HS-5 (cell line): ENCODE measurements at regions not wholly inside any gene's neighbourhood (a gene's known extent, or its start where the extent isn't known, plus 50 kb on each side); places are given as distances from the start of the nearest gene placed in this dataset.

ENCODE experiments used
- DNase-seq: peaks from one replicate; pipeline ENCODE4 v3.0.0-alpha.2; 2012; ENCODE audit warnings: low read depth

DNA sequence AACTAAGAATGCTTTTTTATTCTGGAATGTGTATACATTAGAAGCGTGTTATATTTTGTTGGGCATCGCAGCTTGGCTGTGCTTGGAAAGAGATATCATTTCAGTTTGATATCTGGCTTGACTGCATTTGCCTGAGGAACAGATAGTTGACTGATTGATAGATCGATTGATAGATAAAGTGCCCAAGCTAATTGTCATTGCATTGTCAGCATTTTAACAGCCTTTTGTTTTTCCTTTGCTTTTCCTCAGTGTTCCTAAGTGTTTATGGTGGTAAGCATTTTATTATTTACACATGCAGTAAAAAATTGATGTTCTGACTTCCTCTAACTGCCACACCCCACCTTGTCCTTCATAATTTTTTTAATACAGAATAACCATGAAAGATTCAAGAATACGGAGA is 180.9 kb upstream of the GRIK2 start:
- no peak for DNase-seq

DNA sequence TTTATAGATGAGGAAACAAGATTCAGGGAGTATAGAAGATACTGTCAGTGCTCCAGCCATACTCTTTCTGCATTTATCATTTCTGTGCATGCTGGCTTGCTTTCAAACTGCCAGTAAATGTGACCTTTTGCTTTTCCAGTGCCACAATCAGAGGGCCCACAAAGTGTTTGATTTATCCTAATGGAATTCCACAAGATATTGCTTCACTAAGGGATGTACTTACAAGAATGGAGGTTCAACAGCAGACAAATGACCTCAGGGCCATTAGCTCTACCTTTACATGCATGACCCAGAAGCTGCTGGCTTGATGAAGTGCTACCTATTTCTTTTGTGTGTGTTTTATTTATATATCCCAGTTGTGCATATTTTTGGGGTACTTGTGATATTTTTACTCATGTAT is 171.5 kb upstream of the GRIK2 start:
- DNase-seq = no peak

DNA sequence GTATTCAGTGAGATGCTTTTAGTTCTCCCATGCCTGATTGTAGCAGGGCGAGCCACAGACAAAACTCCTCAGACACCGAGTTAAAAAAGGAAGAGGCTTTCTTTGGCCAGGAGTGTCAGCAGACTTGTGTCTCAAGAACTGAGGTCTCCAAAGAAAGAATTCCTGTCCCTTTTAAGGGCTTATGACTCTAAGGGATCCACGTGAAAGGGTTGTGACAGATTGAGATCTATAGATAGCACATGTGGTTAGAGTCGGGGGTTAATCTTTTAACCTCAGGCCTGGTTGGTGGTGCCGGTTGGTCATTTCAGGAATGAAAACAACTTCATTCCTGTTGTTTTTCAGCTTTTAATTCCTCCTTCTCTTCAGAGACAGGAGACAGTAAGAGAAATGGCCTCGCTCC is 168.8 kb upstream of the GRIK2 start:
- DNase-seq = no peak

DNA sequence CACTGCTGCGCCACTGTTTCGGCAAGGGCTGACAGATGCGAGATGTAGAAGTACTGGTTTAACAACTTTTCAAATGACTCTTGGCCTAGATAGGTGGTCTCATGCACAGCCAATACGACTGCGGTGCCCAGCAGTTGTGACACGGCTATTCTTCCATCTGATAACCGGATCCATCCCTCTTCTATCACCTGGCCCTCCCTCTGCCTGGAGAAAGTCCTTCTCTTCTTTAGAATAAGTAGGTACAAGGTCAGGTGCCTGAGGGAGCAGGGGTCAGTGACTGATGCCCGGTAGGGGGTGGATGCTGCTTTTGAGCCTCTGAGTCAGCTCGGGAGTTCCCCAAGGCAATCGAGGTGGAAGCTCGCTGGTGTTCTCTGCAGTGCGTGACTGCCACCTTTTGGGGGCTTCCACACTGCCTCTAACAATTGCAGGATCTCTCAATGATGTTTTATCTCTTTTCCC is 166.8 kb upstream of the GRIK2 start:
- DNase-seq = peak; percentile 13

DNA sequence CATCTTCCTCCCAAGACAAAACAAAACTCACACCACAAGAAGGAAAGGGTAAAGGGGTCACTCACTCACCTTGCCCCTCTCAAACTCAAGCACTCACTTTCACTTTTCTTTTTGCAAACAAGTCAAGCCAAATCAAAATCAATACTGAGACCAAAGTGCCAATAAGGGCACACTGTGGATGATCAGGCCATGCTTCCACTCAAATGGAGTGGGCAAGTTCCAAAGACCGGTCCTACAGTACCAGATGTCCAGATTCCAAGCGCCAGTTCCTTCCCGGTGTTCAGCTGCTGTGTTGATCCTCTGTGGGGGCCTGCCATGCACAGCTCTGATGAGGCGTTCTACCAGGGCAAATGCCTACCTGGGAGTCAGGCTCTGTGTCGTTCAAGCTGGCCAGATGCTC is 162.6 kb upstream of the GRIK2 start:
- no peak for DNase-seq

DNA sequence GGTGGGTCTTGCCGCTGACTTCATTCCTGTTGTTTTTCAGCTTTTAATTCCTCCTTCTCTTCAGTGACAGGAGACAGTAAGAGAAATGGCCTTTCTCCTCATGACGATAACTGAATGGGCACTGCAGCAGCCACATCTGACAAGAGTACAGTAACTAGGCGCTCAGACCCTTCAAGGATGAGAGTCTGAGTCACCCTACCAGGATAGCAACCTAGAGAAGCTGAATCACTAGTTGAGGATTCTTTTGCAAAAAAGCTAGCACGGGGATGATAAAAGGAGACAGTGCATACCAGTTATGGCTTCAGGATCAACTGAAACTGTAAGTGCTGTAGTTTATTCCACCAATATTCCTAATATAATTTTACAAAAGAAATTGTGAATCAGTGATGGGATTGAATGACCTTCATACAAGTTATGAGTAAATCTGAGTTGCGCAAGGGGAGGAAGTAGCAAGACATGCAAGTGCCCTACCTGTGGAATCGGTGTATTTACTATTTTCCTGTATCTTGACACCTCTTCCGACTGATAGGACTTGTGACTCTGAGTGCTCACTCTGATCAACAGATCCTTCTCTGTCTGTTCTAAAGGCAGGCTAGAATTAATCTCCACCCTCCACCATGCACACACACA is 161.8 kb upstream of the GRIK2 start:
- DNase-seq = no peak

DNA sequence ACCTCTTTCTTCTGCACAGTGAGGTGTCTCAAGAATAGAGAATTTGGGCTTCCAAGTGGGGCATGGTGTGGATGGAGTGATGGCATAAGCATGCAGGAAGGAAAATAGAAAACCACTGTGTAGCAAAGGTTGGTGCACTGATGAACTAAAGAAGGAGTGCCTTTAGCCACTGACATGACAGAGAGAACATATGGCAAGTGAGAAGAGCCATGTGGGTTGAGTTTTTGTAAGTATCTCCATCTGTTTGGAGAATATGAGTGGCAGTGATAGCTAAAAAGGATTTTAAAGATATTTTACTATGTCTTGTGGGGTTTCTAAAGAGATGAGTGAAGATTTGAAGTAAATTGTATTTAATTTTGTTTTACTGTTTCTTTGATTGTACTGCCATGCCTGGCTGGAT is 160.5 kb upstream of the GRIK2 start:
- no peak for DNase-seq

DNA sequence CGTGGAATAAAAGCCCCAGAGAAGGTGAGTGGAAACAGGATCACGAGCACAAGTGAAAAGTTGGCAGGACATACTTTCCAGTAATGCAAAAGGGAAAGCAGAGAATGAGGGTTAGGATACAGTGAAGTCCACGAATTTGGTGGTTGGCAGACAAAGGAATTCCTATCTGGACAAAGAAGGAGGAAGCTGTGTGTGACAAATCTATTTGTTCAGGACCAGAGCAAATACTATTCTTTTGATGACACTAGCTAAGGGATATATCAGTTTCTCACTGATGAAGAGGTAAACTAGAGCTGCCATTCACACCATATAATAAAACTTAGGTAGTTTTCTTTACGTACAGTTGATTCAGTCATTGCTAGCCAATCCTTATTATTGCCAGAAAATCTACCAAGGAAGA is 156.8 kb upstream of the GRIK2 start:
- no peak for DNase-seq

DNA sequence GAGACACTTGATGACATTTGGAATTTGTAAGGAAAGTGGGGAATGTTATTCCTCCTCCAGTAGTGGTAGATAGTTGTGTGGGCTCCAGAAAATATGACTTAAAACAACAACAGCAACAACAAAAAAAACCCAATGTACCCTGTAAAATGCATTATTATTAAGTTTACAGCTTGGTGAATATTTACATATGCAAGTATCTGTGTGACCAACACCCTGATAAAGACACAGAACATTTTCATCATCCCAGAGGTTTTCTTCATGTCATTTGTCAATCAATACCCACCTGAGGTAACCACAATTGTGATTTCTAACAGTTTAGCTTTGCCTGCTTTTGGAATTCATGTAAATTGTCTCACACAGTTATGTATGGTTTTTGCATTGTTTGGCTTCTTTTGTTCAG is 152.1 kb upstream of the GRIK2 start:
- DNase-seq = no peak

DNA sequence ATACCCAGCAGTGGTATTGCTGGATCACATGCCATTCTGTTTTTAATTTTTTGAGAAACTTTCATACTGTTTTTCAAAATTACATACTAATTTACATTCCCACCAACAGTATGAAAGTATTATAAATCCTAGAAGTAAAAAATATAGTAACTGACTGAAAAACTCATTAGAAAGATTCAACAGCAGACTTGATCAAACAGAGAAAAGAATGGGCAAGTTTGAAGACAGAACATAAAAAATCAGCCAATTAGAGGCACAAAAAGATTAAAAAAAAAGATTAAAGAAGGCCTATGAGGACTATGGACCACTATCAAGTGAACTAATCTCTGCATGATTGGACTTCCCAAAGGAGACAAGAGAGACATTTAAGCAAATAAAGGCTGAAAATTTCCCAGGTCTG is 144.0 kb upstream of the GRIK2 start:
- DNase-seq = no peak

DNA sequence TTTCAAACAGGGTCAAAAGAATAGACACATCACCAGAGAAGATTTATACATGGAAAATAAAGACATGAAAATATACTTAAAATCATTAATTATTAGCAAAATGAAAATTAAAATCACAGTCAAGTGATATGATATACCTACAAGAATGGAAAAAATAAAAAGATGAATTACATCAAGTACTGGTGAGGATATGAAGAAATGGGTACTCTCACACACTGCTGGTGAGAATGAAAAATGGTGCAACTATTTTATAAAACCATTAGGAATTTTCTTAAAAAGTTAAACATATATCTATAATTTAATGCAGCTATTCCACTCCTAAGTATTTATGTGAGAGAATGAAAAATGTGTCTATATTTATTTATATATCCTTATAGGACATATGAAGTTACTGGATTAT is 136.3 kb upstream of the GRIK2 start:
- DNase-seq = no peak

DNA sequence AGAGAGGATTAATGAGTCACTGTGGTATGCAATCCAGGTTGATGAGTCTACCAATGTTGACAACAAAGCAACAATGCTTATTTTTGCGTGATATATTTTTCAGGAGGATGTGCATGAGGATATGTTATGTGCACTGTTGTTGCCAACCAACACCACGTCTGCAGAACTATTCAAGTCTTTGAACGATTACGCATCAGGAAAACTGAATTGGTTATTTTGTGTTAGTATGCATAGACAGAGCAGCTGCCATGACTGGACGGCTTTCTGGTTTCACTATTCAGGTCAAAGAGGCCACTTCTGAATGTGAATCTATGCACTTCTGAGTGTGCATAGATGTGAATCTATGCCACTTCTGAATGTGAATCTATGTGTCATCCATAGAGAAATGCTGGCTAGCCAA is 134.0 kb upstream of the GRIK2 start:
- no peak for DNase-seq

DNA sequence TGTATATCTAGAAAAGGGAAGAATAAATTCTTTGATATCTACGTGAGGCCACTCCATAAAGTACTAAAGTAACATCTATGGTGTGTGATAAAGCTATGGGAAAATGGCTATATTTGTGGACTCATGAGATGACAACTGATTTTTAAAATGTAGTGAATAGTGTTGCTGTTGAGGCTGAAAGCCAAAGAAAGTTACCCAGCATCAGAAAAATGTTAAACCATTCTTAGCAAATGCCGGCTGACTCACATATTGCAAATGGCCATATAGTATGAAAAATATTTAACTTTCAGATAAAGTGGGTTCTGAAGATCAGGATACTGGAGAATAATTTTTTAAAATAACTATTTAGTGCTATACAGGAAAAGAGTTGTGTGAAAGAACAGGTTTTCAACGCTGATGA is 129.9 kb upstream of the GRIK2 start:
- no peak for DNase-seq

DNA sequence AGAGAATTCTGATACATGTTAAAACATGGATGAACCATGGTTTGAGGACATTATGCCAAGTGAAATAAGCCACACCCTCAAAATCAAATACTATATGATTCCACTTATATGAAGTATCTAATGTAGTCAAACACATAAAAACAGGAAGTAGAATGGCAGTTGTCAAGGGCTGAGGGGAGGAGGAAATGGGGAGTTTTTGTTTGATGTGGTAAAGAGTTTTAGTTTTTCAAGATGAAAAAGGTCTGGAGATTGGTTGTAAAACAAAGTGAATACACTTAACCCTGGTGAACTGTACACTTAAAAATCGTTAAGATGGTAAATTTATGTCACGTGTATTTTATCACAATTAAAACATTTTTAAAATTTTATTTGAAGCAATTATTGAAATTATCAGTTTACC is 127.4 kb upstream of the GRIK2 start:
- no peak for DNase-seq

DNA sequence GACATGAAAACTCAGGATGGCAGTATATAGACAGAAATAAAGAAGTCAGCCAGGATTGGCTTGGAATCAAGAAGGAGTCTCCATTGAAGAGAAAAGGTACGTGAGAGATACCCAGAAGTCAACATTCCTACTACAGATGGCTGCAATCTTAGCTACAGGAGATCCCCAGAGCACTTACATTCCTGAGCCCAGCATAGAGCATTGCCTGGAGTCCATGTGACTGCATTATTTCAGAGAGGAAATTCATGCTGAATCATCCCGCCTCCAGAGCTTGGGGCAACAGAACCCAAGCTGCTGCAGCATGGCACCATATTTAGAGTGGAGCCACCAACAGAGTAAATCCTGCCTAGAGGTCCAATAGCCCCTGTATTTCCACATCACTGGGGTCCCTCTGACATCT is 125.0 kb upstream of the GRIK2 start:
- no peak for DNase-seq

DNA sequence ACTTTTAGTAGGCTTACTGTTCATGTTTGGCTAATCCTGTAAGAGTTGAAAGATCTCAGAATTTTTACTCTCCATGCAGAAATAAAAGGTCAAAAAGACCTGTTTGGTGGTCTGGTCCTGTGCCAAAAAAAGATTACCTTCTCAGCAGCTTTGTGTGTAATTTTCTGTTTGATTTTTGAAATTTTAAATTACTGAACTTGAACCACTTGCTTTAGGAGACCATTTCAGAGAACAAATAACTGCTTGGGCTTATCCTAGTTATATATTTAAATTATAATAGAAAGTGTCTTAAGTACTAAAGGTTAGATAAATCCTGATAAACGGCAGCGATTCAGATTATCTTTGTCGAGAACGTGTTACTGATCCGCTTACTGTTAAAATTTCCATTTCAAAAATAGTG is 118.3 kb upstream of the GRIK2 start:
- no peak for DNase-seq

DNA sequence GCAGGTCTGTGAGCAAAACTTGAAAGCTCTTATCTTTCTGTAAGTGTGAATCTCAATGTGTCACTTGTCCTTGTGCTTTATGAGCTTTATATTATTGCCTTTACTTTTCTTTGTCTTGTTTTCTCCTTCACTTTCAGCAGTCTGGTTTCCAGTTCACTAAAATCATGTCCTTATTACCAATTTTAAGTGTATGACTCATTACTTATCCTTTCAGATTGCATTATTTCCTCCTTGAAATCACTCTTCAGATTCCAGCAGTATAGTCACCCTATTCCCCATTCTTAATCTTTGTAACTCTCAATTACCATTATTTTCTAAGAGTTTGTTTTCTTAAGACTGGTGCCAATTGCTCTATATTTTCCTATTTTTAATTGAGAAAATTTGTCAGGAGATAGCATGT is 117.4 kb upstream of the GRIK2 start:
- no peak for DNase-seq

DNA sequence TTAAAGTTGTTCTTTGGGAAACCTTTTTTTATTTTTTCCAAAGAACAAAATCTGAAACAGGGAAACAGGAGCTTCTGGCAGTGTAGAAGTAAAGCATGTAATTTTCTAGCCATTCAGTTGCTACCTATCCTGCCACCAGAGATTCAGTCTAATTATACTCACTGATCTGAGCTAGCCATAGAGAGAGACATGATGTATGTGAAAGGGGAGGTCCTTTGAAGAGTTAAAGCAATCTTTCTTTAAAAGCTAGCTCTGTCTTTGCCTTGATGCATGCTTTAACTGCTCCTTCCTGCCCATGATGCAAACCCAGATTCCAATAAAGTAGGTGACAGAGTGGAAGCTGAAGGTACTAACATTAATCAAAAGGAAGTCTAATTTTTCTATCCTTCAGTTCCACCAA is 114.1 kb upstream of the GRIK2 start:
- DNase-seq = no peak

DNA sequence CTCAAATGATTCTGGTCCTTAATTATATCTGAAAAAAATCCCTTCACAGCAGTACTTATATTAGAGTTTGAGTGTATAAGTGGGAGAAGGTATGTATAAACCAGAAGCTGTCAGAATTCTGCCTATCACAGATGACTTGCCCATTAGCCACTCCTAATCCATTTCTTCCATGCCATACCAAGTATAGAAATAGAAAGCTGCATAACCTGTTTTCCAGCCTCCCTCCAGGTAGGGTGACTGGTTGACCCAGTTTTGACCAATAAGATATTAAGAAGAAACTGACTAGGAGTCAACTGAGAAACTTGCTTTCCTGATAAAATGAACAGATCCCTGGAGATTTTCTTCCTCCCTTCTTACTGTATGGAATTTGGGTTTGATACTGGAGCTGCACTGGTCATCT is 112.2 kb upstream of the GRIK2 start:
- no peak for DNase-seq

DNA sequence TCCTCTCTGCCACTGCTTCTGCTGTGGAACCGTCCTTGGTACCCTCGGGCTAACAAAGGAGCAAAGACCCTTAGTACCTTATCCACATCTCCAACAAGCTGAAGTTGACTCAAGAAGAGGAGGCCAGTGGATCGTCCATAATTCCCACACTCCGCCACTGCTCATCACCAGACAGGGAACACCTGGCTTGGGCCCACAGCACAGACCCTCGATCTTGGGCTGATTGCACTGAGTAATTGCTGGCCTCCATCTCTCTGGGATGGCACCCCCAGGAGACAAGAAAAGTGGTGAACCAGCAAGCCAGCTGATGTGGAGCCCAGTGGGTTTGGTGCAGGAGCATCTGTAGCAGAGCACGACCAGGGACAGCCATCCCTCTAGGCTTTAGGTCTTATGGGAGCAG is 109.4 kb upstream of the GRIK2 start:
- no peak for DNase-seq

DNA sequence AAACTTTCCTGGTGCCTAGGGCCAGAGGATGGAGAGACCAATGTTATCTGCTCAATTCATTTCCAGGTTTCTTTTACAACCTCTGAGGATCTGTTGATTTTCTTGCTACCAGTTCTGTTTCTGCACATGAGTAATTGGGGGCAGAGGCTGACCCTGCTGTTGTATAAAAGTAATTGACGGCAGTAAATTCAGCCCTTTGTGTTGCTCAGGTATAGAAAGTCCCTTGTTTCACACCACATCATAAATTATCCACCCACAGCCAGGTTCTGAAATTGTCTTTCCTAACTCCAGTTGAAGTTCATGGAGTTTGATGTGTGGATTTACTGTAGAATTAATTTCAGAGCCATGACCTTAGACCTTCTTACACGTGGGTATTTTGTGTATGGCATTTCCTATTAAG is 107.4 kb upstream of the GRIK2 start:
- DNase-seq = no peak

DNA sequence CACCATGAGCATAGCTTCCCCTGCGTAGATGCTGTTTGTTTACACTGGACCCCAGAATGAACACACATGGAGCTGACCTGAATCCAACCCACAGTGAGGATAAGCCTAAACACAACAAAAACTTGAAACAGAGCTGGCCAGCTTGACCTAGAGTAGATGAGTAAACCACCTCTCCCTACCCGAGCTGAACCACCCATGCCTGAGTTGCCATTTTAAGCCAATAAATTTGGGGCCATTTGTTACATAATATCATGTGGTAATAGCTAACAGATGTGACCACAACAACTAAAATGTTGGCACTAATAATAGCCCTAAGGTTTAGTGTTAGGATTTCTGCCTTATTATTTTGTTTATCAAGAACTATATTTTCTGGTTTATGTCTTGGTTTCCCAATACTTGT is 103.2 kb upstream of the GRIK2 start:
- no peak for DNase-seq

DNA sequence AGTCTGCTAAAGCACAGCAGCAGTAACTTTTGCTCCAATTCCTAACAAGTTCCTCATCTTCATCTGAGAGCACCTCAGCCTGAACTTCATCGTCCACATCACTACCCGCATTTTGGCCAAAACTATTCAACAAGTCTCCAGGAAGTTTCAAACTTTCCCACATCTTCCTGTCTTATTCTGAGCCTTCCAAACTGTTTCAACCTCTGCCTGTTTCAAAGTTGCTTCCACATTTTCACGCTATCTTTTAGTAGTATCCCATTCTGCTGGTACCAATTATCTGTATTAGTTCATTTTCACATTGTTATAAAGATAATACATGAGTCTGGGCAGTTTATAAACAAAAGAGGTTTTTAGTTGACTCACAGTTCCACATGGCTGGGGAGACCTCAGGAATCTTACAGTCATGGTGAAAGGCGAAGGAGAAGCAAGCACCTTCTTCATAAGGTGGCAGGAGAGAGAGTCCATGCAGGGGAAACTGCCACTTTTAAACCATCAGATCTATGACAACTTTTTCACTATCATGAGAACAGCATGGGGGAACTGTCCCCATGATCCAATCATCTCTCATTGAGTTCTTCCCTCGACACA is 99.4 kb upstream of the GRIK2 start:
- no peak for DNase-seq

DNA sequence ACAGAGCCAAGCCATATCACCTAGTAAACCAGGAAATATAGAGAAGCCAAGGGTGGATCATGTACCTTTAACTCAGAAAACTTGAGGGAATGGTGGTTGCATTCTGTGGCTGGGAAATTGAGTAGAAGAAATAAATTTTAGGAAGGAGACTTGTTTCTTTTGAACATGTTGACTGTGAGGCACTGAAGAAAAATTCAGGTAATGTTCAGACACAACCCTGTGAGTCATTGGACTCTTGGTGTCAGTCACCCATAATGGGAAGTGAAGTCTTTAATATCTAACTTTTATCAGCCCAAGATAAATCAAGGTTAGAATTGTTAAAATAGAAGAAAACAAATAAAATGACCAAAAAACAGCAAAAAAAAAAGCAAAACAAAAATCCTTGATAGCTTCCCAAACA is 98.8 kb upstream of the GRIK2 start:
- DNase-seq = no peak
